H1 (cell line): ENCODE measurements at regions not wholly inside any gene's neighbourhood (a gene's known extent, or its start where the extent isn't known, plus 50 kb on each side); places are given as distances from the start of the nearest gene placed in this dataset.

Experiments
- CTCF ChIA-PET: fragments of 300-600 bp; sonication (Branson Sonifier 250); formaldehyde crosslinking; loops from one replicate; lab custom pipeline; 2021; ENCODE audit not compliant: partially characterized antibody; lab: Charles Lee
- POLR2A ChIA-PET: fragments of 300-600 bp; sonication (Branson Sonifier 250); formaldehyde crosslinking; loops from one replicate; lab custom pipeline; 2021; ENCODE audit warnings: inconsistent platforms; ENCODE audit not compliant: partially characterized antibody; lab: Charles Lee
- DNase-seq, 2 experiments: peaks; one replicate each; pipeline versions ENCODE4 v3.0.0 to v3.0.0-alpha.2; 2010 to 2022; ENCODE audit warnings: low spot score in 2 of 2, low read depth in 1 of 2, mixed read lengths in 1 of 2
- FAIRE-seq: peaks from 2 replicates; lab custom pipeline; 2011; peaks lifted over from hg19 to GRCh38; lab: Jason Lieb, UNC
- H2AFZ ChIP-seq: 2 replicates; pipeline ENCODE4 v1.8.1; 2012; ENCODE audit warnings: low read length, inconsistent platforms
- H2AK5ac ChIP-seq: 2 replicates; pipeline ENCODE4 v1.6.1; 2013; ENCODE audit warnings: low read depth, low read length
- H2BK120ac ChIP-seq: replicated peaks from 2 replicates; pipeline ENCODE3; 2013; ENCODE audit warnings: low read depth, low read length, inconsistent platforms
- H2BK12ac ChIP-seq: 2 replicates; pipeline ENCODE4 v1.6.1; 2013; ENCODE audit warnings: low read depth, low read length
- H2BK15ac ChIP-seq: 2 replicates; pipeline ENCODE4 v1.6.1; 2013; ENCODE audit warnings: low read length
- H2BK20ac ChIP-seq: 2 replicates; pipeline ENCODE4 v1.6.1; 2013; ENCODE audit warnings: low read length
- H2BK5ac ChIP-seq: 2 replicates; pipeline ENCODE4 v1.6.1; 2013; ENCODE audit warnings: low read depth, low read length
- H3K14ac ChIP-seq: 2 replicates; pipeline ENCODE4 v1.6.1; 2013; ENCODE audit warnings: inconsistent platforms; ENCODE audit not compliant: insufficient read length
- H3K18ac ChIP-seq: 2 replicates; pipeline ENCODE4 v1.6.1; 2013; ENCODE audit warnings: low read length; ENCODE audit errors: extremely low read depth
- H3K23ac ChIP-seq: 2 replicates; pipeline ENCODE4 v1.6.1; 2013; ENCODE audit warnings: inconsistent platforms; ENCODE audit not compliant: insufficient read length
- H3K23me2 ChIP-seq: 2 replicates; pipeline ENCODE4 v1.6.1; 2013; ENCODE audit warnings: low read depth, low read length
- H3K27ac ChIP-seq: 2 replicates; pipeline ENCODE4 v1.6.1; 2011; ENCODE audit warnings: low read depth, low read length, inconsistent platforms
- H3K27me3 ChIP-seq, 4 experiments: replicated peaks in 1 of 4; 1 replicate in 1 of 4; 2 replicates in 3 of 4; pipeline versions ENCODE4 v1.6.1 to v1.8.1; 2011 to 2013; ENCODE audit warnings: low read length in 3 of 4, mild to moderate bottlenecking in 3 of 4, inconsistent platforms in 2 of 4, mixed read lengths in 2 of 4, moderate library complexity in 1 of 4; ENCODE audit not compliant: control insufficient read depth in 3 of 4, insufficient read depth in 3 of 4; ENCODE audit errors: extremely low read depth in 1 of 4
- H3K36me3 ChIP-seq, 4 experiments: 2 replicates each; pipeline versions ENCODE4 v1.6.1 to v1.8.1; 2011 to 2013; ENCODE audit warnings: mild to moderate bottlenecking in 4 of 4, low read length in 3 of 4, moderate library complexity in 2 of 4, control low read depth in 1 of 4, inconsistent platforms in 1 of 4; ENCODE audit not compliant: insufficient read depth in 4 of 4, control insufficient read depth in 2 of 4
- H3K4ac ChIP-seq: replicated peaks from 2 replicates; pipeline ENCODE3; 2013; ENCODE audit warnings: low read length, low read depth, mixed read lengths, inconsistent platforms; ENCODE audit not compliant: insufficient read length
- H3K4me1 ChIP-seq, 4 experiments: replicated peaks in 1 of 4; 1 replicate in 1 of 4; 2 replicates in 3 of 4; pipeline versions ENCODE4 v1.6.1 to v1.8.1; 2011 to 2013; ENCODE audit warnings: low read length in 3 of 4, inconsistent platforms in 2 of 4, mixed read lengths in 1 of 4; ENCODE audit not compliant: insufficient read depth in 4 of 4, control insufficient read depth in 3 of 4
- H3K4me2 ChIP-seq, 2 experiments: 2 replicates each; pipeline versions ENCODE4 v1.6.1 to v1.8.1; 2011 to 2013; ENCODE audit warnings: low read depth in 2 of 2, low read length in 2 of 2, control low read depth in 1 of 2, inconsistent platforms in 1 of 2, mild to moderate bottlenecking in 1 of 2; ENCODE audit not compliant: insufficient read depth in 1 of 2
- H3K4me3 ChIP-seq, 4 experiments: fragments of 200-600, 300-600 bp in 1 of 4; sonication (generic), shearing (Covaris generic), sonication (Bioruptor Twin) in 1 of 4; 2 replicates each; pipeline versions ENCODE4 v1.5.1 to v1.8.1; 2011 to 2016; ENCODE audit warnings: low read length in 4 of 4, low read depth in 3 of 4, control low read depth in 2 of 4, inconsistent platforms in 2 of 4, mild to moderate bottlenecking in 2 of 4, mixed read lengths in 1 of 4, moderate library complexity in 1 of 4; ENCODE audit not compliant: insufficient read depth in 2 of 4; ENCODE audit errors: extremely low read depth in 1 of 4
- H3K56ac ChIP-seq: replicated peaks from 2 replicates; pipeline ENCODE3; 2013; ENCODE audit warnings: low read depth, mild to moderate bottlenecking, mixed read lengths, low read length, inconsistent platforms; ENCODE audit not compliant: insufficient read length
- H3K79me1 ChIP-seq: 2 replicates; pipeline ENCODE4 v1.6.1; 2013; ENCODE audit warnings: low read depth, low read length, control low read depth
- H3K79me2 ChIP-seq, 2 experiments: 2 replicates each; pipeline versions ENCODE4 v1.6.1 to v1.8.1; 2012 to 2013; ENCODE audit warnings: low read length in 2 of 2, mild to moderate bottlenecking in 2 of 2, inconsistent platforms in 1 of 2; ENCODE audit not compliant: insufficient read depth in 2 of 2, control insufficient read depth in 1 of 2
- H3K9ac ChIP-seq, 4 experiments: replicated peaks in 1 of 4; 1 replicate in 1 of 4; 2 replicates in 3 of 4; pipeline versions ENCODE4 v1.6.1 to v1.8.1; 2011 to 2013; ENCODE audit warnings: low read depth in 3 of 4, low read length in 3 of 4, control low read depth in 2 of 4, mild to moderate bottlenecking in 2 of 4, moderate library complexity in 2 of 4, inconsistent platforms in 1 of 4; ENCODE audit errors: extremely low read depth in 1 of 4
- H3K9me3 ChIP-seq, 2 experiments: 2 replicates each; pipeline versions ENCODE4 v1.6.1 to v1.8.1; 2012 to 2013; ENCODE audit warnings: mild to moderate bottlenecking in 2 of 2, moderate library complexity in 2 of 2, control low read depth in 1 of 2, inconsistent platforms in 1 of 2, low read depth in 1 of 2, low read length in 1 of 2, mixed read lengths in 1 of 2; ENCODE audit not compliant: insufficient read depth in 2 of 2
- H4K20me1 ChIP-seq, 2 experiments: replicated peaks in 1 of 2; 2 replicates each; pipeline versions ENCODE3 to v1.8.1; 2011 to 2013; ENCODE audit warnings: inconsistent platforms in 2 of 2, low read length in 2 of 2, mild to moderate bottlenecking in 1 of 2; ENCODE audit not compliant: insufficient read depth in 2 of 2, control insufficient read depth in 1 of 2
- H4K5ac ChIP-seq: 2 replicates; pipeline ENCODE4 v1.6.1; 2013; ENCODE audit warnings: low read length, low read depth, mixed read lengths, inconsistent platforms; ENCODE audit not compliant: insufficient read length
- H4K8ac ChIP-seq: 2 replicates; pipeline ENCODE4 v1.8.0; 2013; ENCODE audit warnings: mild to moderate bottlenecking, moderate library complexity, low read length, inconsistent platforms; ENCODE audit not compliant: insufficient read depth; ENCODE audit errors: extremely low read depth
- H4K91ac ChIP-seq: replicated peaks from 2 replicates; pipeline ENCODE3; 2013; ENCODE audit warnings: low read length, mixed read lengths, inconsistent platforms; ENCODE audit not compliant: insufficient read length
- ASH2L ChIP-seq: fragments of 200-600, 300-600 bp; sonication (generic); IDR thresholded peaks from one replicate; pipeline ENCODE4 v1.7.1; 2017; ENCODE audit warnings: low read length
- CHD2 ChIP-seq: IDR thresholded peaks from 2 replicates; pipeline ENCODE4 v1.6.1; 2012; ENCODE audit warnings: low read length, improper control_type of control experiment
- SRF ChIP-seq: IDR thresholded peaks from 2 replicates; pipeline ENCODE4 v1.6.1; 2011; ENCODE audit warnings: mild to moderate bottlenecking, low read depth, low read length, moderate library complexity
- whole genome bisulfite sequencing, 2 experiments: shearing (Covaris generic) in 1 of 2; methylation state at CpG; one replicate each; pipeline versions ENCODE4 v1.1.6 to v1.1.7; 2013 to 2015; ENCODE audit warnings: low lambda C conversion rate in 2 of 2, mixed read lengths in 2 of 2, inconsistent platforms in 1 of 2, low coverage in 1 of 2, missing lambda C conversion rate in 1 of 2; ENCODE audit not compliant: insufficient replicate concordance in 2 of 2, insufficient coverage in 1 of 2, insufficient read length in 1 of 2; ENCODE audit errors: extremely low coverage in 1 of 2, missing lambda C conversion rate in 1 of 2; 5-methylcytosine and 5-hydroxymethylcytosine counted together

DNA sequence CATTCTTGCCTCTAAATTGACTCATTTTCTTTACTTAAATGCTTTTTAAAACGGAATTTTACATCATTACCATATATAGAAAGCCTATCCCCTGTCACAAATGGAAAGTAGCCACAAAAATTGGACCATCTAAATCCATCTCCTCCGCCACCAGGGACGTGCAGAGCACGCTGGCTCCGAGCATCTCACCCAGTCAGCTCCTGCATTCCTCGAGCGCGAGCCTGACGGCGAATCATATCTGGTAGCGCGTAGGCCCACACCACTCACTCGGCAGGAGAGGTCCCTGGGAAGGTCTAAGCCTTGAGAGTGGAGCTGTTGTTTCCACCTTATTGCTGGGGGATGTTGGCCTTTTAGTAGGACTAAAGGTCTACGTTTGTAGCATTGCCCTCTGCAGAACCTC is 152.4 kb downstream of the TRIM29 start:
- no peak overlapping the region for H2BK120ac ChIP-seq
- no peak overlapping the region for H2BK15ac ChIP-seq
- DNase-seq, result no peak
- no peaks in the 10 kb centered on the region for H3K79me1 ChIP-seq
- TF ChIP-seq SRF (no peak), ASH2L (no peak), CHD2 (no peak)
- no peak for FAIRE-seq
- no peak overlapping the region for H2AK5ac ChIP-seq
- no peak overlapping the region for H3K56ac ChIP-seq
- H4K8ac ChIP-seq, result no peak overlapping the region
- H3K27ac ChIP-seq, result no peak overlapping the region
- H3K4me1 ChIP-seq, result 0 out of 7 replicates have a peak, but pooled peaks cover 0 to 3% (median 0%) of the 10 kb centered on the region in 4 experiments
- ChIA-PET CTCF (interaction anchor here (0.6 to 2.3 kb wide), 10 partner anchors 10 to 321 kb away, joined by 3 to 7 read pairs (median 3); no protein-coding TSS in a partner anchor), POLR2A (no interaction called here)
- H3K36me3 ChIP-seq, result no peaks in the 10 kb centered on the region
- H3K4me3 ChIP-seq, result no peak overlapping the region
- no peak overlapping the region for H3K9ac ChIP-seq
- no peak overlapping the region for H4K91ac ChIP-seq
- 0 out of 2 replicates have a peak, but pooled peaks cover 1% of the 10 kb centered on the region for H3K23me2 ChIP-seq
- H4K5ac ChIP-seq, result no peak overlapping the region
- 92% methylated on average over 14 of the region's 14 CpGs; no CpG with 5 or more reads in 1 of the 2 experiments for WGBS, 2 experiments
- no peak overlapping the region for H3K14ac ChIP-seq
- no peaks in the 10 kb centered on the region for H3K9me3 ChIP-seq
- H3K79me2 ChIP-seq, result no peaks in the 10 kb centered on the region
- H3K4ac ChIP-seq, result no peak overlapping the region
- H3K4me2 ChIP-seq, result no peak overlapping the region
- no peak overlapping the region for H2BK20ac ChIP-seq
- H3K23ac ChIP-seq, result no peak overlapping the region
- no peak overlapping the region for H2BK5ac ChIP-seq
- H2AFZ ChIP-seq, result no peak overlapping the region
- H3K18ac ChIP-seq, result no peak overlapping the region
- H3K27me3 ChIP-seq, result no peaks in the 10 kb centered on the region; a peak in 1 of 7 replicates
- no peaks in the 10 kb centered on the region for H4K20me1 ChIP-seq
- H2BK12ac ChIP-seq, result no peak overlapping the region
